Neural cell (in vitro differentiated cells): ENCODE measurements at regions not wholly inside any gene's neighbourhood (a gene's known extent, or its start where the extent isn't known, plus 50 kb on each side); places are given as distances from the start of the nearest gene placed in this dataset.

Experiments
- EP300 ChIP-seq: fragments of 450-650 bp; conservative IDR thresholded peaks from 2 replicates; pipeline ENCODE4 v1.6.1; 2014; ENCODE audit warnings: antibody characterized with exemption, mild to moderate bottlenecking, moderate library complexity; ENCODE audit not compliant: poor library complexity, severe bottlenecking
- EZH2 ChIP-seq: fragments of 200-600, 300-800 bp; shearing (Covaris generic), sonication (generic); IDR thresholded peaks from 2 replicates; pipeline ENCODE4 v1.6.1; 2014; ENCODE audit warnings: antibody characterized with exemption, low read length, borderline replicate concordance, mild to moderate bottlenecking; ENCODE audit not compliant: insufficient read depth, poor library complexity, severe bottlenecking
- POLR2AphosphoS5 ChIP-seq: IDR thresholded peaks from 2 replicates; pipeline ENCODE4 v1.6.1; 2012
- RAD21 ChIP-seq: fragments of 450-650 bp; conservative IDR thresholded peaks from 2 replicates; pipeline ENCODE4 v1.6.1; 2014; ENCODE audit warnings: antibody characterized with exemption, mild to moderate bottlenecking, moderate library complexity
- REST ChIP-seq: IDR thresholded peaks from 2 replicates; pipeline ENCODE4 v1.6.1; 2012; ENCODE audit warnings: borderline replicate concordance
- TAF1 ChIP-seq: IDR thresholded peaks from 2 replicates; pipeline ENCODE4 v1.6.1; 2012; ENCODE audit warnings: low read depth
- TF ChIP-seq, protein P1 (sequence below): fragments of 450-650 bp; IDR thresholded peaks from 2 replicates; pipeline ENCODE4 v1.5.1; 2014; ENCODE audit warnings: antibody characterized with exemption, mild to moderate bottlenecking, moderate library complexity; ENCODE audit not compliant: poor library complexity, severe bottlenecking

- TF ChIP-seq, protein P1, sequence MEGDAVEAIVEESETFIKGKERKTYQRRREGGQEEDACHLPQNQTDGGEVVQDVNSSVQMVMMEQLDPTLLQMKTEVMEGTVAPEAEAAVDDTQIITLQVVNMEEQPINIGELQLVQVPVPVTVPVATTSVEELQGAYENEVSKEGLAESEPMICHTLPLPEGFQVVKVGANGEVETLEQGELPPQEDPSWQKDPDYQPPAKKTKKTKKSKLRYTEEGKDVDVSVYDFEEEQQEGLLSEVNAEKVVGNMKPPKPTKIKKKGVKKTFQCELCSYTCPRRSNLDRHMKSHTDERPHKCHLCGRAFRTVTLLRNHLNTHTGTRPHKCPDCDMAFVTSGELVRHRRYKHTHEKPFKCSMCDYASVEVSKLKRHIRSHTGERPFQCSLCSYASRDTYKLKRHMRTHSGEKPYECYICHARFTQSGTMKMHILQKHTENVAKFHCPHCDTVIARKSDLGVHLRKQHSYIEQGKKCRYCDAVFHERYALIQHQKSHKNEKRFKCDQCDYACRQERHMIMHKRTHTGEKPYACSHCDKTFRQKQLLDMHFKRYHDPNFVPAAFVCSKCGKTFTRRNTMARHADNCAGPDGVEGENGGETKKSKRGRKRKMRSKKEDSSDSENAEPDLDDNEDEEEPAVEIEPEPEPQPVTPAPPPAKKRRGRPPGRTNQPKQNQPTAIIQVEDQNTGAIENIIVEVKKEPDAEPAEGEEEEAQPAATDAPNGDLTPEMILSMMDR = no peak
- TF ChIP-seq TAF1 = no peak
- no peak for TF ChIP-seq EP300
- TF ChIP-seq POLR2AphosphoS5 = no peak
- no peak for TF ChIP-seq REST
- TF ChIP-seq EZH2 = no peak
- no peak for TF ChIP-seq RAD21
Observed at GRCh38 chr21:20418353-20418752, 579.9 kb upstream of the NCAM2 start.
